ENCODE measurements at regions not wholly inside any gene's neighbourhood (a gene's known extent, or its start where the extent isn't known, plus 50 kb on each side); places are given as distances from the start of the nearest gene placed in this dataset.

GRCh38 chr3:139286241-139286640 lies 57.6 kb upstream of the MRPS22 start:
- 68% methylated on average over 4 of the region's 5 CpGs for WGBS (ENCODE audit: insufficient coverage)
- H3K36me3 ChIP-seq (replicated peaks in 1 of 2; ENCODE audit: control extremely low read depth in 1 of 2, control insufficient read depth in 1 of 2, extremely low read depth in 1 of 2, insufficient read depth in 2 of 2, low read length in 1 of 2) = no peaks in the 10 kb centered on the region
- no peak overlapping the region for H3K9ac ChIP-seq (ENCODE audit: low read length)

GRCh38 chr3:139286825-139287224 lies 57.0 kb upstream of the MRPS22 start:
- Histone ChIP-seq H3K9ac (ENCODE audit: low read length) (no peak overlapping the region), H4K20me1 (ENCODE audit: control insufficient read depth, insufficient read depth, low read length, poor library complexity, severe bottlenecking) (no peaks in the 10 kb centered on the region), H2AFZ (ENCODE audit: insufficient read depth, low read depth, low read length, poor library complexity, severe bottlenecking) (no peak overlapping the region), H3K79me2 (ENCODE audit: control insufficient read depth, insufficient read depth, low read length) (no peaks in the 10 kb centered on the region), H3K36me3 (replicated peaks in 1 of 2; ENCODE audit: control extremely low read depth in 1 of 2, control insufficient read depth in 1 of 2, extremely low read depth in 1 of 2, insufficient read depth in 2 of 2, low read length in 1 of 2) (no peaks in the 10 kb centered on the region), H3K4me2 (replicated peaks; ENCODE audit: low read depth, low read length, poor library complexity, severe bottlenecking) (no peak overlapping the region), H3K27ac (ENCODE audit: low read length in 2 of 2) (no peak overlapping the region), H3K4me1 (ENCODE audit: control insufficient read depth in 2 of 2, insufficient read depth in 2 of 2, low read length in 2 of 2) (no peaks in the 10 kb centered on the region), H3K4me3 (ENCODE audit: control extremely low read depth in 1 of 5, extremely low read depth in 1 of 5, insufficient read depth in 1 of 5, low read depth in 2 of 5, low read length in 4 of 5) (no peak overlapping the region), H3K9me3 (ENCODE audit: control extremely low read depth in 1 of 3, control insufficient read depth in 2 of 3, insufficient read depth in 1 of 3, low read length in 2 of 3) (no peaks in the 10 kb centered on the region), H3K27me3 (replicated peaks in 1 of 4; ENCODE audit: control extremely low read depth in 1 of 4, control insufficient read depth in 3 of 4, insufficient read depth in 4 of 4, low read length in 3 of 4) (peaks cover 0 to 2% (median 0%) of the 10 kb centered on the region in 4 experiments)
- no peaks in the 10 kb centered on the region for H3K9me3 Mint-ChIP-seq (ENCODE audit: insufficient read depth)
- 95% methylated on average over 6 of the region's 7 CpGs for WGBS (ENCODE audit: insufficient coverage)
- TF ChIP-seq CTCF (IDR thresholded peaks at IDR 0.05) (no peak), EZH2 (IDR thresholded peaks at IDR 0.05; ENCODE audit: borderline replicate concordance, insufficient read depth, low read depth, low read length, poor library complexity, severe bottlenecking) (no peak)
- H3K4me3 Mint-ChIP-seq = no peak overlapping the region
- intact Hi-C loops (cut with micrococcal nuclease) = no loop called here
- ATAC-seq (ENCODE audit: low read depth) = no peak
- ChIA-PET CTCF (no interaction called here), POLR2A (no interaction called here)
- no peaks in the 10 kb centered on the region for H3K4me1 Mint-ChIP-seq
- H3K27me3 Mint-ChIP-seq = no peaks in the 10 kb centered on the region
- no peak for DNase-seq
- no peak overlapping the region for H3K27ac Mint-ChIP-seq

More at GRCh38 chr3:139286241-139286640, 57.6 kb upstream of the MRPS22 start:
- Histone ChIP-seq H3K4me3 (ENCODE audit: control extremely low read depth in 1 of 5, extremely low read depth in 1 of 5, insufficient read depth in 1 of 5, low read depth in 2 of 5, low read length in 4 of 5) (no peak overlapping the region), H3K4me2 (replicated peaks; ENCODE audit: low read depth, low read length, poor library complexity, severe bottlenecking) (no peak overlapping the region), H3K27me3 (replicated peaks in 1 of 4; ENCODE audit: control extremely low read depth in 1 of 4, control insufficient read depth in 3 of 4, insufficient read depth in 4 of 4, low read length in 3 of 4) (peaks cover 0 to 2% (median 0%) of the 10 kb centered on the region in 4 experiments), H3K9me3 (ENCODE audit: control extremely low read depth in 1 of 3, control insufficient read depth in 2 of 3, insufficient read depth in 1 of 3, low read length in 2 of 3) (no peaks in the 10 kb centered on the region), H3K4me1 (ENCODE audit: control insufficient read depth in 2 of 2, insufficient read depth in 2 of 2, low read length in 2 of 2) (no peaks in the 10 kb centered on the region), H3K27ac (ENCODE audit: low read length in 2 of 2) (no peak overlapping the region), H3K79me2 (ENCODE audit: control insufficient read depth, insufficient read depth, low read length) (no peaks in the 10 kb centered on the region), H2AFZ (ENCODE audit: insufficient read depth, low read depth, low read length, poor library complexity, severe bottlenecking) (no peak overlapping the region), H4K20me1 (ENCODE audit: control insufficient read depth, insufficient read depth, low read length, poor library complexity, severe bottlenecking) (no peaks in the 10 kb centered on the region)
- H3K9me3 Mint-ChIP-seq (ENCODE audit: insufficient read depth) = no peaks in the 10 kb centered on the region
- CTCF ChIA-PET = no interaction called here
- DNase-seq = no peak
- intact Hi-C loops (cut with micrococcal nuclease) = no loop called here
- no peak for TF ChIP-seq CTCF (IDR thresholded peaks at IDR 0.05)
- TF ChIP-seq EZH2 (IDR thresholded peaks at IDR 0.05; ENCODE audit: borderline replicate concordance, insufficient read depth, low read depth, low read length, poor library complexity, severe bottlenecking) = no peak
- POLR2A ChIA-PET = no interaction called here
- H3K4me1 Mint-ChIP-seq = no peaks in the 10 kb centered on the region
- H3K27me3 Mint-ChIP-seq = no peaks in the 10 kb centered on the region
- no peak overlapping the region for H3K4me3 Mint-ChIP-seq
- no peak overlapping the region for H3K27ac Mint-ChIP-seq
- ATAC-seq (ENCODE audit: low read depth) = no peak

Data from B cell (primary cell).